GM19463 (cell line): ENCODE measurements at regions not wholly inside any gene's neighbourhood (a gene's known extent, or its start where the extent isn't known, plus 50 kb on each side); places are given as distances from the start of the nearest gene placed in this dataset.

ENCODE experiments used
- ATAC-seq: cut with Tn5 transposase; IDR thresholded peaks from one replicate; pipeline ENCODE4 v1.9.1; 2021; ENCODE audit warnings: mild to moderate bottlenecking, moderate library complexity; ENCODE audit not compliant: unreplicated experiment

- no peak for ATAC-seq
Measured at GRCh38 chr4:13190093-13190721, 293.9 kb downstream of the RAB28 start.

GRCh38 chr4:13184199-13184598 lies 299.9 kb downstream of the RAB28 start:
- ATAC-seq: no peak

GRCh38 chr4:13182133-13182532 lies 302.0 kb downstream of the RAB28 start:
- ATAC-seq: no peak

GRCh38 chr4:13181681-13182080 lies 302.5 kb downstream of the RAB28 start:
- ATAC-seq: no peak

DNA sequence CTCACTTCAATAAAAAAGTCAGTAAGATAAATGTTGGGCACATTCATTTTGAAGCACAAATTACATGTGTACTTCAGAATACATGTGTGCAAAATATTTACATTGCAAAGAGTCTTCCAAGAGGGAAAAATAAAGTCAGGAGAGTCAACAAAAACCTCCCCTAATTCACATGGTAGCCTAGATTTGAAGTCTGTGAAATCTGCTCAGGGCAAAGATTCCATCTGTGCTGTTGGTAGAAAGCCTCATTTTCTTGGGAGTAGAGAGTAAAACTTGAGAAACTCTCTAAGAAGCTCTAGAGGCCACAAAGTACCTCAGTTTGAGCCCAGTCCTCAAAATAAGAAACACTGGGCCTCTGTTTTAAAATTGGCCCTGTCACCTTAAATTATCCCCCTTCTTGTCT lies 303.4 kb downstream of the RAB28 start:
- no peak for ATAC-seq

DNA sequence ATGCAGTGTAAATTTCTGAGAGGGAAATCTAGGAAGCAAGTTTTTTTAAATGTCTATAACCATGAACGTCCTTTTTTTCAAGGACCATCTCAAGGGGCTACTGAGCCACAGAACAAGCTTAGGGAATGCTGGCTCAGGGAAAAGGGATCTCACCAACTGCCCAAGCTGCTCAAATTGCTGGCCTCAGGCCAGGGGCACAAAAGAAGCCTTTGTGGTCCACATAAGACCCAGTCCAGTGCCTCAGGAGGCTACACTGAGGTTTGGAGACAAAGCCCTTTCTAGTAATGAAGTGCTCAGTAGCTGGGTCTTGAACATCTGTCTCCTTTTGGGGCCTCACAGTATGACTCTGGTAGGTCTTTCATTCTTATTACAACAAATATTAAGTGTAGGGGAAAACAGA lies 305.5 kb downstream of the RAB28 start:
- no peak for ATAC-seq

DNA sequence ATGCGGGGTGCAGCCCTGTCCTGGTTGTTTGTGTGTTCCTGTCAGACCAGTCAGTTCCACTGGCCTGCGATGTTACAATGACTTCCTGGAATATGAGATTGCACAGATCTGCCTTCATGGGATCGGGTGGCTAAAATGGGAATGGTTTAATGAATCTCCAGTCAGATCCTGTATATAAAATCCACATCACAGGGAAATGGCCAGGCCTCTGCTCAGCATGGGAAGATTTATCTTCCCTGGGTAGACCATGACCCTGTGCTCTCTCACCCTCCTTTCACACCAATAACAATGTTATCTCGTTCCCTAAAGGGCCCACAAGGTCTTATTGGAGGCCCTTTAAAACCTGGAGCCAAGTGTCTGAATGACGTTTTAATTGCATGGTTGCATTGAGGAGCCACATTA lies 307.4 kb downstream of the RAB28 start:
- ATAC-seq: no peak

DNA sequence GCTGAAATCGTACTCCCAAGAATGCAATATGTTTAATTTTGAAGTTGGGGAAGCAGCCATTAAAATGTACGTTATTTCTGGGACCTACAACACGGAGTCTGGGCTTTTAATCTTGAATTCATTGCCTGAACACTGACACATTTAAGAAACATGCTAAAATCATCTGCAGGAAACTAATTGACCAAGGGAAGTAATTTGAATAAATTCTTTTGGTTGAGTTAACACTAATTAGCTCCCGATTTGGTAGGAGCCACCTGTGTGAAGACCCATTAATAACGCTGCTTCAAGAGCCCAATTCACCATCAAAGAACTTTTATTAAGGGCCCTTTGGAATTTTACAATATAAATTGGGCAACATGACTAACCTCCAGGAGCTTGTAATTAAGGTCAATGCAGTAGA lies 309.2 kb downstream of the RAB28 start:
- ATAC-seq: no peak

DNA sequence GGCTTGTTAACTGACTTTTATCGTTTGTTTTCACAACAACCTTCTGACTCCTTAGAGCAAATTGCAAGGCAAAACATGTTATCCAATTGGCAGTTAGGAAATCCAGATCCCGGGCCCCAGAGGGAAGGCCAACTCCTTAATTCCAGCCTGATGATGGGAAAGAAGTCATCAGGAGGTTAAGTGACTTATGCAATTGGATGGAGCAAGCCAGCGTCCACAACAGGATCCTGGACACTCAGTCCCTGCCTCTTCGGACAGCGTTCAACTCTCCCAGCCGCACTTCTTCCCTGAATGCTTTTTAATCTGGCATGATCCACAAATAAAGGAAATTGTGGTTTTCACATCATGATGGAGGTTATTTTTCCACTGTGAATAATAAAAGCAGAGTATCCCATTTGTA lies 310.1 kb downstream of the RAB28 start:
- no peak for ATAC-seq

DNA sequence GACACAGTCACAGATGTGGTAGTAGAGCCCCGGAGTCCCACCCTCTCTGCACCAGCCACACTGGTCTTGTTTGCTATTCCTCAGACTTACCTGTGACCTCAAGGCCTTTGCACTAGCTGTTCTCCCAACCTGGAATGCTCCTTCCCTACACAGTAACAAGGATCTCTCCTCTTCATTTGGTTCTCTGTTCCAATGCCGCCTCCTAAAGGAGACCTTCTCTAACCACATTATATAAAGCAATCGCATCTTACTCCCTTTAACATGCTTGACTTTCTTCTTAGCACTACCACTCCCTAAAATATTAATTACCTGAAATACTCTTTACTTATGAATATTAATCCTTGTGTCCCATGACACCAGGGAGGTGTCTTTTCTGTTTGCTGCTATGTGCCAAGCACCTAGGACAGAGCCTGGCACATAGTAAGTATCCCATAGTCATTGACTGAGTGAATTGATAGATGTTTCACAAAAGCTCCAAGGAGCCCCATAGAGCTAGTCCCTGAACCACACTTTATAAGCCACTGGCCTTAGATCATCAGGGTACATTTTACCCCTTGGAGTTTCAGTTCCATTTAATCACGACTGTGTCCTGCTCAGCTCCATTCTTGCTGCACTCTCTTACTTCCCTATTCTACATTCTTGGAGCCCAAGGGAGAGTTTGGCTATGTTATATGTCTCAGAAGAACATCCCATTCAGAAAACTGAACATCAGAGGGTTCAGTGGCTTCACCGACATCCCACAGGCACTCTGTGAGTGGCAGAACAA lies 312.7 kb downstream of the RAB28 start:
- no peak for ATAC-seq

GRCh38 chr4:13169731-13170525 lies 314.2 kb downstream of the RAB28 start:
- no peak for ATAC-seq

GRCh38 chr4:13168326-13168725 lies 315.8 kb downstream of the RAB28 start:
- ATAC-seq: no peak

DNA sequence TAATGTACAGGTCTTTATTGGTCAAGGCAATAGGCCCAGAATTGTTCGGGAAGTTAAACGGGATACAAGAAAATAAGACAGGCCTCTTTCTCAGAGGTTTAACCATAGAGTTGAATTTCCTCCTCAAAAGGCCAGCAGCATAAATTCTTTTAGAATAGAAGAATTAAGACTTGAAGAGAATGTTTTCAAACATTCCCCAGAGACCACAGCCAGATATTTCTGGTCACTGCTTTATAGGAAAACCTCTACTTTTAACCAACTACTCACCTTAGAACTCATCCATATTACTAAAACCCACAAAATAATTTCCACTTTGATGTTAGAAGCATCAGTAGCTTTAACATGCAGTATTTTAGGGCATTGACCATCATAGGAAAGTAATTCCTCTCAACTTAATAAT lies 317.9 kb downstream of the RAB28 start:
- no peak for ATAC-seq

DNA sequence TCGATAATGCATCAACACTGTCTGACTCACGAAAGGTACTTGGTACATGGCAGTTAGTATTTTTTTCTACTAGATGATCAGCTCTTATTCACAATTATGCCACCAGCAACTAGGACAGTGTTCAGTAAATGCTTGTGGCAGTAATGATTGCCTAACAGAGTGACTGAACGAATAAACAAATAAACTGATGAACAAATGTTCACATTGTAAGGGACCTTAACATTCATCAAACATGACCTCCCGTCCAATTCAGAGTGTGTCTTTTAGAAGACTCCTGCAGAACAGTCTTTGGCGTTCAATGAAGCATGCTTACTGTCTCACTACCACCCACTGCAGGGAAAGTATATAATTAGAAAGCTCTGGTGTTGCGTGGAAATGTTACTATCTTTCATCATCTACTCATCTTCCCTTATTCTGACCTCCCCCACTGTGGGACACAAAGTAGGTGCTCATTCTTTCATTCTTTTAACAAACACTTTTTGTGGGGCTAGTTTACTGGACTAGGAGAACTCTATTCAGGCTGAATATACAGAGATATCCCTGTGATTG lies 319.3 kb downstream of the RAB28 start:
- no peak for ATAC-seq

DNA sequence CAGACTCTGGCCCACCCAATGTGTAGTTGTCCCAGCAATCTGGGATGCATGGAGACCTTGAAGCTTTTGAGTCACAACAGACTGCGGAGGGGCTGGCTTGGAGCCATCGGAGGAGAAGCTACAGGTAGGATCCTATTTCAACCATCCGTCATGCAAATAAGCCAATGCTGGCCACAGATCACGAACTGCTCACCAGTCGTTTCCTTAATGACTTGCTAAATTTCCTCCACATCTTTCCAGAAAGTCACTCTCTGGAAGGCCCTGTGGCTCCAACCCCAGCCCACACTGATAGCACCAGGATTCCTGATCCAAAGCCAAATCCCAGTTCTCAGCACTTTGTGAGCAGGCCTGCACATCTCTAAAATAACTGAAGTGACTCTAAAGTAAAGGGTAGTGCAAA lies 321.3 kb downstream of the RAB28 start:
- ATAC-seq: no peak

DNA sequence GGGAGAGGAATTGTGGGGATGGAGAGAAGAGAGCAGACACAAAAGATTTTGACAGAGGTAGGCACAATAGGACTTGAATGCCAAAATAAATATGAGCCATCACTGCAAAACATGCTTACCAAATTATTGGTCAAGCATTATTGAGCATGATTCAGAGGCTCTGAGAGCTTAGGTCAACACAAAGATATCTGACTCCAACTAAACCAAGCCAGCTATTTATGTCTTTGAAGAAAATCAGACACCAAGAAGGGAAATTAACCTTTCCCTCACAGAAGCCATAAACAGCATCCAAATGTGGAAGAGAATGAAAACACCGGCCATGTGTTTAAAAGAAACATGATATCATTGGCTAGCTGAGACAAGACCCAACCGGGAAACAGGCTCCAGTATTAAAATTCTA lies 323.2 kb downstream of the RAB28 start:
- ATAC-seq: no peak

GRCh38 chr4:13159041-13159620 lies 325.0 kb downstream of the RAB28 start:
- ATAC-seq: no peak

DNA sequence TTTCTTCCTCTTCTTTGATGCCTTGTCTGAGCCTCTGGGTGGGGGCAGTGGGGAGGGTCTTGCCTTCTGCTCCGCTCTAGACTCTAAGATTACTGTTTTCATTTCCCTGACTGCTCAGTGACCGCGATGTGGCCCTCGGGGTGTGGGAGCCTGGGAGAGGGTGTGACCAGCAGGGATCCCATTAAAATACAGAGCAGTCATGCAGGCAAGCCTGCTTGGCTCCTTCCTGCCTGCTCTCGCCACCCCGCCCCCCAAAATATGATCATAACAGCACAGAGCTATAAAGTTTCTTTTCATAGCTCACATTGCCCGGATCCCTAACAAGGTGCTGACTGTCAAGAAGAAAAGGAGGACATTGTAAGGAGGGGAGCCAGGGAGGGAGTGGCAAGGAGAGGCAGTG lies 332.9 kb downstream of the RAB28 start:
- ATAC-seq: no peak

DNA sequence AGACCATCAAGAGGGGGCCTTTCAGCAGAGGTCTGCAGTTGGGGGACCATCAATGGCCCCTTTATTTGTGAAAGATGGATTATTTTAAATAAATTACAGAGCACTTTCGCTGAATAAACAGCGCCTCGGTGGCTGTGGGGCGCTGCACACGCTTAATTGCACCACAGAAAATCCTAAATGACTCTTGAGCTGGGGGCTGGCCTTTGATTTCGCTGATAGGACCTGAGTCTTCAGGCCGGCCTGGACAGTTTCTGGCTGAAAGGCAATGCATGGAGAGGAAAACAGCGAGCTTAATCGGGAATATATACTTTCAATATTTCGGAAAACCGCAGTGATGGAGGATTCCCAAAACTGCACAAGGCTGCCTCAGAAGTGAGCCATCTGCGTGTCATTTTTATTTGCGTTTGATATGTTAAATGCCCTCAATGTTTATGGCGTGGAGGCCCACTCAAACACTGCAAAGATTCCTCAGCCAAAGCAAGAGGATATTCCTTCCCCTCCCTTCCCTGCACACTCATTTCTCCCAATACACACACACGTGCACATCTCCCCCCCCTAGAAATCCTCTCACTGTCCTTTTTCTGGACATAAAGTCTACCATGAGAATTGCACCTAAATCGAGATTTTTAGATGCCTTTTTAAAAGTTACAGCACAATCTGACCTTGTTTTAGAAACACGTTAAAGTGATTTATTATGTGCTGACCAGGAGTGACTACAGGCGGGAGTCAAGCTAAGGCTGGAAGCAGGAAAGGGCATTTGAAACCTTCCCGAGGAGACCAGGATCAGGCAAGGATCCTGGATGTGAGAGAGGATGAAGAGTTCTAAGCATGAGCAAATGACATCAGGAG lies 340.7 kb downstream of the RAB28 start:
- no peak for ATAC-seq

- no peak for ATAC-seq
Measured at GRCh38 chr4:13142726-13143125, 341.4 kb downstream of the RAB28 start.
